ENCODE measurements at regions not wholly inside any gene's neighbourhood (a gene's known extent, or its start where the extent isn't known, plus 50 kb on each side); places are given as distances from the start of the nearest gene placed in this dataset.
A peak's percentile ranks its signal among the peaks of the same experiment; 100 is the strongest.
"Not testable (repeated sequence)": the region's sequence is repeated elsewhere in the genome, so short reads cannot be mapped to it uniquely, and the experiment has no call there.

DNA sequence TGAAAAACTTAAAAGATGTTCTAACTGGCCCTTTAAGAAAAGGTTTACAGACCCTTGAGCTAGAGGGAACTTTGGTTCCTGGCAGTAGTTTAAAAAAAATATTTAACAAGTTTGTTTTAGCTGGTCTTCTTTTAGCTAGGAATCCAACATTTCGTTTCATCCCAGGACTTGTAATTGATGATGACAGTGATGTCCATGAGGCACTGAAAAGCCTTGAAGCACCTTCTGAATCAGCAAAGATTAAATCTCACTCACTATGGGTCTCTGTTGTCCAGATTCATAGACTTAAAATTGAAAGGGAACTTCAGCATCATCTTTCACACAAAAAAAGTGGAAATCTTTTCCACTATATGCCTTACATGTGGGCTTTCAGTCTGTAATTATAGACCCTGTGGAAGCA lies 102.9 kb upstream of the ETAA1 start:
- DNase-seq (ENCODE audit: low spot score), result no peak

GRCh38 chr2:67295406-67295805 lies 101.7 kb upstream of the ETAA1 start:
- no peak for DNase-seq (ENCODE audit: low spot score)

DNA sequence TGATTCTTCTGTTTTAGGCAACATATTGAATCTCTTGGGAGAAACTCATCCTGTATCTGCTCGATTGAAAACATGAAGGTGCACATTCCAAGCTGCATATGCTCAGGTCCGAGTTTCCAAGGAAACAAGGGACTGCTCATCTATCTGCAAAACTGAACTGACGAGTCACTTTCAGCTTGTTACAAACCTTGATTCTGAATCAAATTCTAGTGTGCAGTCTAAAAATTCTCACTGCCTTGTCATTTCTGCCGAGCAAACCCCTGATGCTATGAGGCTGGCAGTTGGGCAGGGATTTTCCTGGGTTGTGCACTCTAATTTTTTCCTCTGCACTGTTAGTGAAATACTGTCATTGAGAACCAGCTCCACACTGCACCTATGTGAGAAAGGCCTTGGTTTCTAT lies 101.3 kb upstream of the ETAA1 start:
- no peak for DNase-seq (ENCODE audit: low spot score)

DNA sequence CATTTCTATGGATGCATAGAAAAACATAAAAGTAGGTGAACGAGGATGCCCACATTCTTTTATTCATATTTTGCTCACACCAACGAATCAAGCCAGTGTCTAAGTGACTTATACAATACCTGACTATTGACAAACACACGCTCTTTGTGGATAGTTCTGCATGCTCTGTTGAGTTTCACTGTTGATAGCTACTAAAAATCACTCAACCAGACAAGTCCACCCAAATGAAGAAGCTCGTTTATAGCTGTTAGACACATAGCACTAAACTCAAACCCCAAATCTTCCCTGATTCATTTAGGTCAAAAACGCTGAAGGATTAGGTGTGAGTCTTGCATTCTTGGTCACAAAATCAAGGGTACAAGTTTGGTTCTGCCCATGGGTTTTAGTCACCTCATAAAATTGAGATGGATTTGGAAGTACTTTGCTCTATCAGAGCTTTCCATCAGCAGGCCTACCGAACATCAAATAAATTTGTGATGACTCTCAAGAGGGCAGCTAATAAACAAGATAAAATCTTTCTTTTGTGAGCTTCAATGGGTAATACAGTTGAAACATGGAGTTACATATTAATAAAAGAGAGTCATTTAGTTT lies 92.7 kb upstream of the ETAA1 start:
- peak; percentile 6 for DNase-seq (ENCODE audit: low spot score)

- DNase-seq (ENCODE audit: low spot score), result no peak
Measured at GRCh38 chr2:67309281-67309680, 87.9 kb upstream of the ETAA1 start.

GRCh38 chr2:67311536-67311935 lies 85.6 kb upstream of the ETAA1 start:
- DNase-seq (ENCODE audit: low spot score), result peak; percentile 16

- DNase-seq (ENCODE audit: low spot score), result no peak
Measured at GRCh38 chr2:67312871-67313270, 84.3 kb upstream of the ETAA1 start.

- DNase-seq (ENCODE audit: low spot score), result no peak
Measured at GRCh38 chr2:67313536-67313935, 83.6 kb upstream of the ETAA1 start.

DNA sequence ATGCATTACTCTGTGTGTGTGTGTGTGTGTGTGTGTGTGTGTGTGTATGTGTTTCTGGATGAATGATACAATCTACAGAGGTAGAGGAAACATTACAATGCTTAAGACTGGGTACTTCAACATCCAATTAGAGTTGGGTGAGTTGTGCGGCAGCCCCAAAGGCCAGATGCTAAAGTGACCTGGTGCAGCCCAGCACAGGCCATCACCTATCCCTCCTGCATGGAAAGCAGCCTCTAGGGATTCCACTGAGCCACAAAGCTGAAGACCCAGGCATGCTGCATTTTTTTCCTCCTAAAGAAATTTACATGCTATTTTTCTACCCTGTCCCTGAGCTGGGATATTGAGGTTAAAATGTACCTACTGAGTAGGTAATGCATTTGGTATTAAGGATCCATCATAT lies 79.1 kb upstream of the ETAA1 start:
- no peak for DNase-seq (ENCODE audit: low spot score)

- DNase-seq (ENCODE audit: low spot score), result no peak
Measured at GRCh38 chr2:67318563-67318962, 78.6 kb upstream of the ETAA1 start.

- no peak for DNase-seq (ENCODE audit: low spot score)
Measured at GRCh38 chr2:67318993-67319481, 78.1 kb upstream of the ETAA1 start.

DNA sequence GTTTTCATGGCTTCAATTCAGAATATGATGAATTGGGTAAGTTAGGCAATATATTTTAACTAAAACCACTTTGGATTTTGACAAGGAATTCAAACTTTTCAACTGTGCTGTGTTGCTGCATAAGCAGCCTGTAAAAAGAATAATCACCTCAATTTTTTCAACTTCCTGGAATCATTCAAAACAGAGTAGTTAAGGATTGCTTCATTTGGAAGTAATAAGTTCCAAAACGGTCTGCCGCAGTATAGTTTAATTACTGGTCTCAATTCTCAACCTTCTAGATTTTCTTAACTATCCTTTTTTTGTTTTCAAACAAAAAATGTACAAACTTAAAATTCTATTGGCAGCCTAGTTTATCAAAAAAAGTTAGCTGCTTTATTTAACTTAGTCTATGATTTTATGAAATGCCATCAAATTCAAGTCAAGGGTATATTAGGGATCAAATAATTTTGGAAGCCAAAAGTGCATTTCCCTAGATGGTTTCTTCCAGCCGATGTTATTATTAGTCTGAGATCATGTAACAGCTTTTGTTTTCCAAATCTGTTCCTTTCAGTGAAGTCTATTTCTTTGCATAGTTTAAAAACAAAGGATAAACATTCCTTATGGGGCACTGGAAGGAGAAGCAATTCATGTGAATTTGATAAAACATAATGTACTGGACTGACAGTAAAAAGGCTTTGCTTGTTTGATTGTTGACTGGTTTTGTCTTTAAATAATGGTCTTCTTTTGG lies 76.1 kb upstream of the ETAA1 start:
- DNase-seq (ENCODE audit: low spot score), result no peak

GRCh38 chr2:67321588-67321903 lies 75.6 kb upstream of the ETAA1 start:
- no peak for DNase-seq (ENCODE audit: low spot score)

GRCh38 chr2:67322353-67323001 lies 74.7 kb upstream of the ETAA1 start:
- peak; percentile 28 for DNase-seq (ENCODE audit: low spot score)

- DNase-seq (ENCODE audit: low spot score), result no peak
Measured at GRCh38 chr2:67323209-67323991, 73.7 kb upstream of the ETAA1 start.

DNA sequence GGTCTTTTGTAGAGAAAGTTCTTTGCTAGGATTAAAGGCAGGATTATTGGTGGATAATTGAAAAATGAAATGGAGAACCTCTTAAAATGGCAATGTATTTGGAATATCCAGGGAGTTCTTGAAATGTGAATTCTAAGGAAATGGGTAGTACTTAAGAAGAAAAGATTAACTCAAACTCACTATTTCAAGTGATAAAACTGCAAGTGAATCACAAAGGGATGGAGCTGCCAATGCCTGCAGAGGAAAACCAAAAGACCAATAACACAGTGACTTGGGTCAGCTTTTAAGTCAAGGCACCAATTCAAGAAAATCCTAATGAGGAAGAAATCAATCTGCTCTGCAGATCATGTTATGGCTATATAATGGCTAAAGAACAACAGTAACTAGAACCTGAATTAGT lies 67.6 kb upstream of the ETAA1 start:
- DNase-seq (ENCODE audit: low spot score), result no peak

GRCh38 chr2:67329951-67330350 lies 67.2 kb upstream of the ETAA1 start:
- DNase-seq (ENCODE audit: low spot score), result no peak

DNA sequence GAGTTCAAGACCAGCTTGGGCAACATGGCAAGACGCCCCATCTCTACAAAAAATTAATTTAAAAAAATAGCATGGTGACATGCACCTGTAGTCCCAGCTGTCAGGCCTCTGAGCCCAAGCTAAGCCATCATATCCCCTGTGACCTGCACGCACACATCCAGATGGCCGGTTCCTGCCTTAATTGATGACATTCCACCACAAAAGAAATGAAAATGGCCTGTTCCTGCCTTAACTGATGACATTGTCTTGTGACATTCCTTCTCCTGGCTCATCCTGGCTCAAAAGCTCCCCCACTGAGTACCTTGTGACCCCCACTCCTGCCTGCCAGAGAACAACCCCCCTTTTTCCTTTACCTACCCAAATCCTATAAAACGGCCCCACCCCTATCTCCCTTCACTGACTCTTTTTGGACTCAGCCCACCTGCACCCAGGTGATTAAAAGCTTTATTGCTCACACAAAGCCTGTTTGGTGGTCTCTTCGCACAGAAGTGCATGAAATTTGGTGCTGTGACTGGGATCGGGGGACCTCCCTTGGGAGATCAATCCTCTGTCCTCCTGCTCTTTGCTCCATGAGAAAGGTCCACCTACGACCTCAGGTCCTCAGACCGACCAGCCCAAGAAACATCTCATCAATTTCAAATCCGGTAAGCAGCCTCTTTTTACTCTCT lies 65.6 kb upstream of the ETAA1 start:
- DNase-seq (ENCODE audit: low spot score), result not testable (repeated sequence)

GRCh38 chr2:67337903-67338302 lies 59.2 kb upstream of the ETAA1 start:
- DNase-seq (ENCODE audit: low spot score), result no peak

DNA sequence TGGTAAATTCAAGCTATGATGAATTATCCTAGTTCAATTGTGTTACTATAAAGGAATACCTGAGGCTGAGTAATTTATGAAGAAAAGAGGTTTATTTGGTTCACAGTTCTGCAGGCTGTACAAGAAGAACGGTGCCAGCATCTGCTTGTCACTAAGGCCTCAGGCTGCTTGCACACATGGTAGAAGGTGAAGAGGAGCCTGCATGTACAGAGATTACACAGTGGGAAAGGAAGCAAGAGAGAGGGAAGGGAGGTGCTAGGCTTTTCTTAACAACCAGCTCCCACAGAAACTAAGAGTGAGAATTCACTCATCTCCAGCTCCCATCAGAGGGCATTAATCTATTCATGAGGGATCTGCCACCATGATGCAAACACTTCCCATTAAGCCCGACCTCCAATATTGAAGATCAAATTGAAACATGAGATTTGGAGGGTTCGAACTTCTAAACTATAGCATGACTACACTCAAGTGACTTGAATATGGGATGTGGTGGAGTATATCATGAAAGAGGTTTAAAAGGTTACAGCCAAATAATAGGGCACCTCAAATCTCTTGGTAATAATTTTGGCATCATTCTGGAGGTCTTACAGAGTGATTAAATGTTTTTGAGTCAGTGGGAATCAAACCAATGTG lies 58.4 kb upstream of the ETAA1 start:
- no peak for DNase-seq (ENCODE audit: low spot score)

DNA sequence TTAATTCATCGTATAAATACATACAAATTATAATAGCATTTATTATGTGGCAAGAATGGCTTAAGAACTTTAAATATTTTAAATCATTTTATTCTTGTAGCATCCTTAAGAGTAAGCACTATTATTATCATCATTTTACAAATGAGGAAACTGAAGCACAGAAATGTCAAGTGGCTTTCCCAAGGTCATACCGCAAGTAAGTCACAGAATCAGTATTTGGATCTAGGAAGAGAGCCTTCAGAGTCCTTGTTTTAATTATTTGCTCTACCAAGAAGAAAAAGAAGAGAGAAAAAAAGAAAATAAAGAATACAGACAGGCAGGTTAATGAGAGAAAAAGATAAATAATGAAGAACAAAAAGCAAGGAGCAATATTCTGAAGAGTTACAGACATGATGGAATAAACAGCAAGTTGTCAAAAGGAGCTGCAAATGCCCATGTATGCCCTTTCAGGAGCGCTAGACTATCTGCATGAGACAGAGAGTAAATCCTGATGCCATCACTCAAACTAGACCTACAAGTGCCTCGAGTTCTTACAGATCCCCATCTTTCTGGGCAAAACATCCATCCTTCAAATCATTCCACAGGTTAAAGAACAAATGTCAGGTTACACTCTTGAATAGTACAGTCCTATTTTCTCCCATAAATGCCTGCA lies 57.8 kb upstream of the ETAA1 start:
- no peak for DNase-seq (ENCODE audit: low spot score)

Measured in LoVo (cell line).